Panc1 (cell line): ENCODE measurements at regions not wholly inside any gene's neighbourhood (a gene's known extent, or its start where the extent isn't known, plus 50 kb on each side); places are given as distances from the start of the nearest gene placed in this dataset.

Source experiments
- ATAC-seq: fragments of 200-7000 bp; cut with Tn5 transposase; 2 replicates; pipeline ENCODE4 v1.9.1; 2020; ENCODE audit warnings: mild to moderate bottlenecking, moderate library complexity
- BruUV-seq: library from RNA; stranded (reverse); fragments of 400-500 nt; replicated peaks from 2 replicates; lab custom pipeline; 2021; lab: Mats Ljungman, UMichigan
- CTCF ChIA-PET: fragments of 300-600 bp; sonication (Branson Sonifier 250); formaldehyde crosslinking; loops from one replicate; lab custom pipeline; 2022; ENCODE audit warnings: antibody characterized with exemption; lab: Charles Lee
- POLR2A ChIA-PET: fragments of 300-600 bp; sonication (Branson Sonifier 250); formaldehyde crosslinking; loops from one replicate; lab custom pipeline; 2022; ENCODE audit warnings: antibody characterized with exemption; lab: Charles Lee
- DNase-seq: peaks from one replicate; pipeline ENCODE4 v3.0.0-alpha.2; 2010; ENCODE audit warnings: low read depth, low spot score
- H3K27ac ChIP-seq: 2 replicates; pipeline ENCODE4 v1.5.1; 2011; ENCODE audit warnings: mild to moderate bottlenecking, low read length, inconsistent platforms
- H3K27me3 ChIP-seq: fragments of 200-500 bp; sonication (Bioruptor generic); 2 replicates; pipeline ENCODE4 v1.6.0; 2014; ENCODE audit warnings: low read length, inconsistent platforms; ENCODE audit not compliant: control insufficient read depth, insufficient read depth
- H3K36me3 ChIP-seq: fragments of 200-500 bp; sonication (Bioruptor generic); 2 replicates; pipeline ENCODE4 v1.5.1; 2014; ENCODE audit warnings: inconsistent platforms, mild to moderate bottlenecking, low read length, moderate library complexity; ENCODE audit not compliant: control insufficient read depth, insufficient read depth
- H3K4me1 ChIP-seq: 2 replicates; pipeline ENCODE4 v1.5.1; 2011; ENCODE audit warnings: inconsistent platforms, mild to moderate bottlenecking, low read length, moderate library complexity; ENCODE audit not compliant: control insufficient read depth, insufficient read depth
- H3K4me3 ChIP-seq, 2 experiments: 2 replicates each; pipeline ENCODE4 v1.5.1; 2011 to 2012; ENCODE audit warnings: low read depth in 2 of 2, low read length in 2 of 2, mild to moderate bottlenecking in 2 of 2, inconsistent platforms in 1 of 2, moderate library complexity in 1 of 2
- H3K9me3 ChIP-seq: fragments of 200-500 bp; sonication (Bioruptor generic); 2 replicates; pipeline ENCODE4 v1.5.1; 2014; ENCODE audit warnings: low read depth, mild to moderate bottlenecking, inconsistent platforms, low read length, moderate library complexity; ENCODE audit not compliant: control insufficient read depth, insufficient read depth
- POLR2AphosphoS5 ChIP-seq: IDR thresholded peaks from 2 replicates; pipeline ENCODE4 v1.6.1; 2012; ENCODE audit warnings: mild to moderate bottlenecking, low read depth, low read length, moderate library complexity
- REST ChIP-seq, 2 experiments: IDR thresholded peaks; 2 replicates each; pipeline ENCODE4 v1.6.1; 2011 to 2012; ENCODE audit warnings: low read depth in 2 of 2, control low read depth in 1 of 2, low read length in 1 of 2, mild to moderate bottlenecking in 1 of 2, moderate library complexity in 1 of 2; ENCODE audit not compliant: insufficient read depth in 1 of 2
- SIN3A ChIP-seq: IDR thresholded peaks from 2 replicates; pipeline ENCODE4 v1.6.1; 2012; ENCODE audit warnings: low read depth, mild to moderate bottlenecking, low read length, moderate library complexity, borderline replicate concordance; ENCODE audit not compliant: insufficient read depth
- TCF7L2 ChIP-seq: IDR thresholded peaks from 2 replicates; pipeline ENCODE4 v1.6.1; 2011; ENCODE audit warnings: mild to moderate bottlenecking, low read depth, low read length, inconsistent platforms
- in situ Hi-C: cut with HindIII; loops from 2 replicates; pipeline ENCODE4 v1.10.0; 2016; ENCODE audit warnings: low sequenced_read_pairs, low pct_unique_long_range_greater_than_20kb
- intact Hi-C: fragments of 100-400 bp; cut with micrococcal nuclease; formaldehyde crosslinking; loops from one replicate; pipeline ENCODE4 v1.10.0; 2022; ENCODE audit not compliant: unreplicated experiment
- TF ChIP-seq, protein P1 (sequence below): fragments of 450-650 bp; IDR thresholded peaks from 2 replicates; pipeline ENCODE4 v1.5.1; 2017; ENCODE audit warnings: mild to moderate bottlenecking

- ChIA-PET CTCF (no interaction called here), POLR2A (no interaction called here)
- Histone ChIP-seq H3K4me1 (no peaks in the 10 kb centered on the region), H3K9me3 (no peaks in the 10 kb centered on the region), H3K27me3 (no peaks in the 10 kb centered on the region), H3K36me3 (no peaks in the 10 kb centered on the region), H3K27ac (no peak overlapping the region), H3K4me3 (no peak overlapping the region)
- in situ Hi-C loops = no loop called here
- TF ChIP-seq POLR2AphosphoS5 (no peak), TCF7L2 (no peak), REST (IDR thresholded peaks at IDR 0.05; ENCODE audit: insufficient read depth in 1 of 2, low read depth in 2 of 2, low read length in 1 of 2) (no peak), SIN3A (no peak)
- TF ChIP-seq, protein P1, sequence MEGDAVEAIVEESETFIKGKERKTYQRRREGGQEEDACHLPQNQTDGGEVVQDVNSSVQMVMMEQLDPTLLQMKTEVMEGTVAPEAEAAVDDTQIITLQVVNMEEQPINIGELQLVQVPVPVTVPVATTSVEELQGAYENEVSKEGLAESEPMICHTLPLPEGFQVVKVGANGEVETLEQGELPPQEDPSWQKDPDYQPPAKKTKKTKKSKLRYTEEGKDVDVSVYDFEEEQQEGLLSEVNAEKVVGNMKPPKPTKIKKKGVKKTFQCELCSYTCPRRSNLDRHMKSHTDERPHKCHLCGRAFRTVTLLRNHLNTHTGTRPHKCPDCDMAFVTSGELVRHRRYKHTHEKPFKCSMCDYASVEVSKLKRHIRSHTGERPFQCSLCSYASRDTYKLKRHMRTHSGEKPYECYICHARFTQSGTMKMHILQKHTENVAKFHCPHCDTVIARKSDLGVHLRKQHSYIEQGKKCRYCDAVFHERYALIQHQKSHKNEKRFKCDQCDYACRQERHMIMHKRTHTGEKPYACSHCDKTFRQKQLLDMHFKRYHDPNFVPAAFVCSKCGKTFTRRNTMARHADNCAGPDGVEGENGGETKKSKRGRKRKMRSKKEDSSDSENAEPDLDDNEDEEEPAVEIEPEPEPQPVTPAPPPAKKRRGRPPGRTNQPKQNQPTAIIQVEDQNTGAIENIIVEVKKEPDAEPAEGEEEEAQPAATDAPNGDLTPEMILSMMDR = no peak
- ATAC-seq (no peak), DNase-seq (no peak)
- no TSS peak for BruUV-seq
- intact Hi-C loops = no loop called here
Observed at GRCh38 chr6:132122176-132122575, 171.0 kb upstream of the CCN2 start.

DNA sequence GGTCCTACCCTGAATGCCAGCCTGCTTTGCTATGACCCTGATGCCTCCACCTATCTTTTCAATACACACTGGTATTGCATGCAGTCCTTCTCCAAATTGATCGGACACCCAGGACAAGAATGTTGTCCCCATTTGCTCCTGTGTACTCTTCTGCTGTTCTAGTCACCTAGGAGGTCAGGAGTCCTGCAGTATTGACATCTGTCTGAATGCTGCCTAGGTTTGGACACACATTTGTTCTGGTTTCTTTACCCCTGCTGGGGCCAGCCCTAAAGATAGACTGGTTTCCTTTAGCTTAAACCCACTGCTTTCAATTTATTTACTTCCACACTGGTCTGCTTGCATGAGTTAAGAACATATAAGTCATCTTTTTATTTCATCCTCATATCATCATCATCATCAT is 167.0 kb upstream of the CCN2 start:
- no peak overlapping the region for H3K4me3 ChIP-seq
- TF ChIP-seq SIN3A = no peak
- TF ChIP-seq, protein P1 = no peak
- no peak for TF ChIP-seq POLR2AphosphoS5
- no peak for TF ChIP-seq REST (IDR thresholded peaks at IDR 0.05; ENCODE audit: insufficient read depth in 1 of 2, low read depth in 2 of 2, low read length in 1 of 2)
- no peak for TF ChIP-seq TCF7L2
- H3K9me3 ChIP-seq = no peaks in the 10 kb centered on the region
- H3K27ac ChIP-seq = no peak overlapping the region
- POLR2A ChIA-PET = no interaction called here
- no TSS peak for BruUV-seq
- no peaks in the 10 kb centered on the region for H3K27me3 ChIP-seq
- in situ Hi-C loops = no loop called here
- DNase-seq (no peak), ATAC-seq (no peak)
- intact Hi-C loops = no loop called here
- CTCF ChIA-PET = no interaction called here
- H3K36me3 ChIP-seq = no peaks in the 10 kb centered on the region
- 0 out of 2 replicates have a peak, but pooled peaks cover 2% of the 10 kb centered on the region for H3K4me1 ChIP-seq
